Left ventricle myocardium inferior (tissue), 1 donor: ENCODE measurements at regions not wholly inside any gene's neighbourhood (a gene's known extent, or its start where the extent isn't known, plus 50 kb on each side); places are given as distances from the start of the nearest gene placed in this dataset.

Experiments used
- DNase-seq: peaks from one replicate; pipeline ENCODE4 v3.0.0-alpha.2; 2020
- H3K27ac ChIP-seq: fragments of 200-600 bp; replicated peaks from 2 replicates; pipeline ENCODE4 v1.8.0; 2021
- H3K27me3 ChIP-seq: fragments of 200-600 bp; 2 replicates; pipeline ENCODE4 v1.8.0; 2021; ENCODE audit warnings: low read depth
- H3K36me3 ChIP-seq: fragments of 200-600 bp; 2 replicates; pipeline ENCODE4 v1.8.0; 2021
- H3K4me1 ChIP-seq: fragments of 200-600 bp; 2 replicates; pipeline ENCODE4 v1.8.0; 2021
- H3K4me3 ChIP-seq: fragments of 200-600 bp; 2 replicates; pipeline ENCODE4 v1.8.0; 2021; ENCODE audit warnings: mild to moderate bottlenecking, moderate library complexity
- H3K9me3 ChIP-seq: fragments of 200-600 bp; replicated peaks from 2 replicates; pipeline ENCODE4 v1.8.0; 2021
- intact Hi-C: fragments of 100-400 bp; cut with micrococcal nuclease; formaldehyde crosslinking; loops from one replicate; pipeline ENCODE4 v1.11.0; 2022
- TF ChIP-seq, protein P1 (sequence below): fragments of 200-600 bp; IDR thresholded peaks from 2 replicates; pipeline ENCODE4 v1.8.0; 2021; ENCODE audit warnings: antibody characterized with exemption, mild to moderate bottlenecking, borderline replicate concordance
- donor health status: DM: no; HTN: yes; CAD: no; lungs with severe emphysema.

DNA sequence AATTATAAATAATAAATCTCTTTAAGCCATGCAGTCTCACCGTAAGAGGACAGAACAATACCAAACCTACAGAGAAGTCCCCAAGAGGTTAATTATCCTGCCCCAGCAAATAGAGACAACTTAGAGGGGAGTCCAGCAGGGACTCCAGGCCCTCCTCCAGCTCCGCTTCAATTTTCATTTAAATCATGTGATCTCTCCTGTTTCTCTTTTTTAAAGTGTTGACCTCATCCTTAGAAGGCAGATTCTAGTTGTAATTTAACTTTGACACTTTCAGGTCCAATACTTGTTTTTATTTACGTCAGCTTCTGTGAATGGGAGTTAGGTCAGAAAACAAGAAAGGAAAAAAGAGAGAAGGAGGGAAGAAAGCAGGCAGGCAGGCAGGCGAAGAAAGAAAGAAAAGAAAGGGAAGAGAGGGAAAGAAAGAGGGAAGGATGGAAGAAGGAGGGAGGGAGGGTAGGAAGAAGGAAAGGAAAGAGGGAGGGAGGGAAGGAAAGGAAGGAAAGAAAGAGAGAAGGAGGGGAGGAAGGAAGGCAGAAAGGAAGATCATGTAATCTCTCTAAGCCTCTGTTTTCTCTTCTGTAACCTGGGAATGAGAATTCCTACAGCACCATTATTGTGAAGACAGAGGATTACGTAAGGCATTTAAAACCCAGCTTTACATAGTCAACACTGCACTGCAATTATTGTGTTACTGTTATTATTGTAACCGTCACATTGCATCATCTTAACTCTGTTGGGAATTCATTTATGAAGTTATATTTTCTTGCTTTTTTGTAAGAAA, 227.7 kb downstream of the SKIDA1 start:
- peaks cover 9% of the 10 kb centered on the region for H3K4me1 ChIP-seq
- no peaks in the 10 kb centered on the region for H3K9me3 ChIP-seq
- TF ChIP-seq, protein P1, sequence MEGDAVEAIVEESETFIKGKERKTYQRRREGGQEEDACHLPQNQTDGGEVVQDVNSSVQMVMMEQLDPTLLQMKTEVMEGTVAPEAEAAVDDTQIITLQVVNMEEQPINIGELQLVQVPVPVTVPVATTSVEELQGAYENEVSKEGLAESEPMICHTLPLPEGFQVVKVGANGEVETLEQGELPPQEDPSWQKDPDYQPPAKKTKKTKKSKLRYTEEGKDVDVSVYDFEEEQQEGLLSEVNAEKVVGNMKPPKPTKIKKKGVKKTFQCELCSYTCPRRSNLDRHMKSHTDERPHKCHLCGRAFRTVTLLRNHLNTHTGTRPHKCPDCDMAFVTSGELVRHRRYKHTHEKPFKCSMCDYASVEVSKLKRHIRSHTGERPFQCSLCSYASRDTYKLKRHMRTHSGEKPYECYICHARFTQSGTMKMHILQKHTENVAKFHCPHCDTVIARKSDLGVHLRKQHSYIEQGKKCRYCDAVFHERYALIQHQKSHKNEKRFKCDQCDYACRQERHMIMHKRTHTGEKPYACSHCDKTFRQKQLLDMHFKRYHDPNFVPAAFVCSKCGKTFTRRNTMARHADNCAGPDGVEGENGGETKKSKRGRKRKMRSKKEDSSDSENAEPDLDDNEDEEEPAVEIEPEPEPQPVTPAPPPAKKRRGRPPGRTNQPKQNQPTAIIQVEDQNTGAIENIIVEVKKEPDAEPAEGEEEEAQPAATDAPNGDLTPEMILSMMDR, result no peak
- intact Hi-C loops, result no loop called here
- DNase-seq, result no peak
- H3K27me3 ChIP-seq, result no peaks in the 10 kb centered on the region
- no peak overlapping the region for H3K4me3 ChIP-seq
- no peak overlapping the region for H3K27ac ChIP-seq
- no peaks in the 10 kb centered on the region for H3K36me3 ChIP-seq

DNA sequence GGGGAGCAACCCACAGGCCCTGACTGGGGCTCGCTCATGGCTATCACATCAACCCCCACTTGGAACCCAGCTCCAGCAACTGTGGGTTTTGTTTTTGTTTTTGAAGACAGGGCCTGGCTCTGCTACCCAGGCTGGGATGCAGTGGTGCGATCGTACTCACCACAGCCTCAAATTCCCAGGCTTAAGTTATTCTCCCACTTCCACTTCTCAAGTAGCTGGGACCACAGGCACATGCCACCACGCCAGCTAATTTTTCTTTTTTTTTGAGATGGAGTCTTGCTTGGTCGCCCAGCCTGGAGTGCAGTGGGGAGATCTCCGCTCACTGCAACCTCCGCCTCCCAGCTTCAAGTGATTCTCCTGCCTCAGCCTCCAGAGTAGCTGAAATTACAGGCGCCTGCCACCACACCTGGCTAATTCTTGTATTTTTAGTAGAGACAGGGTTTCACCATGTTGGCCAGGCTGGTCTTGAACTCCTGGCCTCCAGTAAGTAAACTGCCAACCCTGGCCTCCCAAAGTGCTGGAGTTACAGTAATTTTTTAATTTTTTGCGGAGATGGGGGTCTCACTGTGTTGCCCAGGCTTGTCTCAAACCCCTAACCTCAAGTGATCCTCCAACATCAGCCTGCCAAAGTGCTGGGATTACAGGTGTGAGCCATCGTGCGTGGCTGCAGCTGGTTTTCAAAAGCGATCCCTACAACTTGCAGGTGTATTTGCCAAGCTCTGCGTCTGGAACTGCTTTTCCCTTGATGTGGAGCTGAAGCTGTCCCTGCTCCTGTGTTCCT, 228.7 kb downstream of the SKIDA1 start:
- peaks cover 19% of the 10 kb centered on the region for H3K4me1 ChIP-seq
- no peak overlapping the region for H3K27ac ChIP-seq
- no peak for DNase-seq
- no peaks in the 10 kb centered on the region for H3K27me3 ChIP-seq
- H3K9me3 ChIP-seq, result no peaks in the 10 kb centered on the region
- intact Hi-C loops, result no loop called here
- no peaks in the 10 kb centered on the region for H3K36me3 ChIP-seq
- TF ChIP-seq, protein P1, result no peak
- H3K4me3 ChIP-seq, result no peak overlapping the region

DNA sequence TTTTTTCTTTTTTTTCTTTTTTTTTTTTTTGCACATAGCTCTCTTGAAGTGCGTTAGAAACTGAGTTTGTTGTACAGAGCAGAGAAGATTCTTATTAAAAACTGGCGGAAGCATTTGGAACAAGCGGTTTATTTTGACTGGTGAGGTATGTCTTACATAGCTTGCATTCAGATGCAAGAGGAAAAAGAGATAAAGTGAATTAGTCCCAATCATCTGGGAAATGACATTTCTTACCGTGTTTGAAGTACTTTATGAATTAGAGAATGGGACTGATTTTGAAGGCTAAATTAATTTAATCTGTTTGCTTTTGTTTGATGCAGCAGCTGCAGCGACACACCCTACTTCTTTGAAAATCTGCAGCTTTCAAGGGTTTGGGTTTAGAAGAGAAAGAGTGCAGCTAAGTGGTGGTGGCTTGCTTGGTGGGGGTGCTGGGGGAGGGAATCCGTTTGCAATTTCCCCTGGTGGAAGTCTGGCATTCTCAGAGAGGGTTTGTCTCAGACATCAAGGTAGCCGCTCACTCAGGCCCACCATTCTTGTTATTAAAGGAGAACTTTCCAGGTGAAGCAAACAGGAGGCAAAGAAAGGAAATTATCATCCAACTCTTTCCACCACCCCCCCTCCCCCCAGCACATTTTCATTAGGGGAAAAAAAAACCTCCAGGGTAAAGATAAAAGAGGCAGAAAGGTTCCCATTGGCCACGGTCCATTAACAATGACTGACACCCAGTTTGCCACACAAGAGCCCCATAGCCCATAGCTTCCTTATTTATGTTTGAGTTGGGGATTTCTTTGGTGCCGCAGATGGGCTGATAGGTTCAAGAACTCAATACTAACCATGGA, 231.7 kb downstream of the SKIDA1 start:
- TF ChIP-seq, protein P1, result no peak
- no peak for DNase-seq
- Histone ChIP-seq H3K4me3 (peak overlapping the region; percentile 53), H3K27me3 (no peaks in the 10 kb centered on the region), H3K9me3 (no peaks in the 10 kb centered on the region), H3K4me1 (peaks cover 21% of the 10 kb centered on the region), H3K27ac (peak overlapping the region; percentile 62), H3K36me3 (no peaks in the 10 kb centered on the region)
- intact Hi-C loops, result no loop called here

DNA sequence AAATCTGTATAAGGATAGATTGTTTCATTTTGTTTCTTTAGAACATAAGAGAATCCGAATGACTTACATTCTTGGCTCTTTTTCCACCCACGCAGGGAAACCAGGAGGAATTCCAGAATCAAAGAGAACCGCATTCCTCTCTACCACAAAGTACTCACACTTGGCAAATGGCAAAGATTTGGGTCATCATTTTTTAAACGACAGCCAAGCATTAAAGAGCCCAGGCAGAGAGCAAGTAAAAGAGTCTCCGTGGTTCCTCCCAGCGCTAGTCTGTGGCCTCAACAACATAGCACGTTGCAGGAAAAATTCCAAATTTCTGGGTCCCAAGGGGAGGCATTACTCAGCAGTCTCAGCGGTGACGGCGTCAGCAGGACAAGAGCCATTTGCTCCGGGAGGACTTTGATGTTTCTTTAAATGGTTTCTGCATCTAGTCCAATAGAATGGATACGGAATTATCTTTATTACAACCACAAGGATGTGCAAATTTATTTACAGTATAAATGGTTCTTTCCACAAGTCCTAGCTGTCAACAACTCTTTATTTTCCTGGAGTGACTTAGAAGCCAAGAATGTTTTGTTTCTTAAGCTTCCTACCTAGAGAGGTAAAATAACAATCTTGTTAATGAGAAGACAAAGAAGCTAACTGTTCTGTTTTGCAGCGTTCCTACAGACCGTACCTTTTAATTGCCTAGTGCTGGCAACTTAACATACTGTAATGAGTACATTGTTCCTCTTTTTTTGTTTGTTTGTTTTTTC, 232.5 kb downstream of the SKIDA1 start:
- intact Hi-C loops, result no loop called here
- Histone ChIP-seq H3K9me3 (no peaks in the 10 kb centered on the region), H3K4me3 (peak overlapping the region; percentile 53), H3K27me3 (no peaks in the 10 kb centered on the region), H3K36me3 (no peaks in the 10 kb centered on the region), H3K4me1 (peaks cover 21% of the 10 kb centered on the region), H3K27ac (peak overlapping the region; percentile 62)
- peak; percentile 68 for DNase-seq
- TF ChIP-seq, protein P1, result no peak
